ENCODE measurements at regions not wholly inside any gene's neighbourhood (a gene's known extent, or its start where the extent isn't known, plus 50 kb on each side); places are given as distances from the start of the nearest gene placed in this dataset.

DNA sequence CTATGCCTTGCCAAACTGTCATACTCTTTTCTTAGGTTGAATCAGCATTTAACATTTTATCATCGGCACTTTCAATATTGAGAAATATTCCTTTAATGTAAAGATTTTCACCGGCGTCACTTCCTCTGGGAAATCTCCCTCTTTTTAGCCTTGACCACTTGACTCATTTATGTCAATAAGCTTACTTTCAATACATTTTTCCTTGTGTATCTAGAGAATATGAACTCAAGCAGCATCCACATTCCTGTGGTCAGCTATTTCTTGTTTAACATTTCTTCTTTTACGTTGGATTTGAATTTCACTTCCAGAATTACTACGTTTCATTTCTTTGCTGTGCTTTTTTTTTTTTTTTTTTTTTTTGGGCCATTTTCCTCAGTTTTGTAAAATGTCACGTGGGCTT is 271.2 kb upstream of the HTR2A start:
- no peak for TF ChIP-seq EZH2 (IDR thresholded peaks at IDR 0.05; ENCODE audit: low read length)
- TF ChIP-seq, protein P1, sequence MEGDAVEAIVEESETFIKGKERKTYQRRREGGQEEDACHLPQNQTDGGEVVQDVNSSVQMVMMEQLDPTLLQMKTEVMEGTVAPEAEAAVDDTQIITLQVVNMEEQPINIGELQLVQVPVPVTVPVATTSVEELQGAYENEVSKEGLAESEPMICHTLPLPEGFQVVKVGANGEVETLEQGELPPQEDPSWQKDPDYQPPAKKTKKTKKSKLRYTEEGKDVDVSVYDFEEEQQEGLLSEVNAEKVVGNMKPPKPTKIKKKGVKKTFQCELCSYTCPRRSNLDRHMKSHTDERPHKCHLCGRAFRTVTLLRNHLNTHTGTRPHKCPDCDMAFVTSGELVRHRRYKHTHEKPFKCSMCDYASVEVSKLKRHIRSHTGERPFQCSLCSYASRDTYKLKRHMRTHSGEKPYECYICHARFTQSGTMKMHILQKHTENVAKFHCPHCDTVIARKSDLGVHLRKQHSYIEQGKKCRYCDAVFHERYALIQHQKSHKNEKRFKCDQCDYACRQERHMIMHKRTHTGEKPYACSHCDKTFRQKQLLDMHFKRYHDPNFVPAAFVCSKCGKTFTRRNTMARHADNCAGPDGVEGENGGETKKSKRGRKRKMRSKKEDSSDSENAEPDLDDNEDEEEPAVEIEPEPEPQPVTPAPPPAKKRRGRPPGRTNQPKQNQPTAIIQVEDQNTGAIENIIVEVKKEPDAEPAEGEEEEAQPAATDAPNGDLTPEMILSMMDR (optimal IDR thresholded peaks at IDR 0.05 in 1 of 3, IDR thresholded peaks at IDR 0.05 in 1 of 3, conservative IDR thresholded peaks at IDR 0.05 in 1 of 3; ENCODE audit: extremely low read depth in 1 of 3, insufficient read depth in 2 of 3, low read length in 3 of 3) = no peak
